AG04450 (cell line): ENCODE measurements at regions not wholly inside any gene's neighbourhood (a gene's known extent, or its start where the extent isn't known, plus 50 kb on each side); places are given as distances from the start of the nearest gene placed in this dataset.
"Not testable (repeated sequence)": the region's sequence is repeated elsewhere in the genome, so short reads cannot be mapped to it uniquely, and the experiment has no call there.

Experiments used
- CTCF ChIA-PET: fragments of 300-600, 350-600 bp; formaldehyde crosslinking; extraction: SDS; loops from one replicate; lab custom pipeline; 2022; ENCODE audit warnings: antibody characterized with exemption, inconsistent platforms; lab: Charles Lee
- POLR2A ChIA-PET: fragments of 350-600 bp; formaldehyde crosslinking; extraction: SDS; loops from one replicate; lab custom pipeline; 2021; ENCODE audit warnings: antibody characterized with exemption, inconsistent platforms; lab: Yijun Ruan, JAX
- DNase-seq: peaks from one replicate; pipeline ENCODE4 v3.0.0-alpha.2; 2011; ENCODE audit warnings: low read depth, low spot score
- H3K27ac ChIP-seq: one replicate; pipeline ENCODE4 v1.5.1; 2012; ENCODE audit warnings: low read depth, low read length, control low read depth
- H3K27me3 ChIP-seq: one replicate; pipeline ENCODE4 v1.6.0; 2012; ENCODE audit warnings: low read length; ENCODE audit not compliant: control insufficient read depth, insufficient read depth
- H3K4me3 ChIP-seq: 2 replicates; pipeline ENCODE4 v1.5.1; 2011; ENCODE audit warnings: mild to moderate bottlenecking, low read depth, low read length, control low read depth
- H3K9me3 ChIP-seq: 2 replicates; pipeline ENCODE4 v1.5.1; 2012; ENCODE audit warnings: low read length; ENCODE audit not compliant: control insufficient read depth, insufficient read depth
- CTCF ChIP-seq: IDR thresholded peaks from 2 replicates; pipeline ENCODE4 v1.5.1; 2011; ENCODE audit warnings: low read depth, low read length, control low read depth, inconsistent platforms

- ChIA-PET POLR2A (no interaction called here), CTCF (no interaction called here)
- Histone ChIP-seq H3K27me3 (no peaks in the 10 kb centered on the region), H3K4me3 (no peak overlapping the region), H3K27ac (no peak overlapping the region), H3K9me3 (peaks cover 59% of the 10 kb centered on the region)
- TF ChIP-seq CTCF, result no peak
- no peak for DNase-seq
Observed at GRCh38 chr1:4178501-4179113, 278.5 kb upstream of the C1orf174 start.

GRCh38 chr1:4179914-4180735 lies 280.1 kb upstream of the C1orf174 start:
- Histone ChIP-seq H3K27ac (no peak overlapping the region), H3K9me3 (peaks cover 44% of the 10 kb centered on the region), H3K27me3 (no peaks in the 10 kb centered on the region), H3K4me3 (no peak overlapping the region)
- no peak for TF ChIP-seq CTCF
- DNase-seq, result no peak
- ChIA-PET CTCF (no interaction called here), POLR2A (no interaction called here)

GRCh38 chr1:4186486-4186885 lies 286.4 kb upstream of the C1orf174 start:
- DNase-seq, POLR2A ChIA-PET, CTCF ChIA-PET, H3K9me3 ChIP-seq, H3K27me3 ChIP-seq, H3K4me3 ChIP-seq, H3K27ac ChIP-seq: not testable (repeated sequence)

- POLR2A ChIA-PET, result no interaction called here
- Histone ChIP-seq H3K27ac (no peak overlapping the region), H3K9me3 (peaks cover 36% of the 10 kb centered on the region), H3K27me3 (no peaks in the 10 kb centered on the region), H3K4me3 (no peak overlapping the region)
- DNase-seq, result no peak
- no peak for TF ChIP-seq CTCF
- CTCF ChIA-PET, result no interaction called here
Observed at GRCh38 chr1:4203501-4203900, 303.4 kb upstream of the C1orf174 start.

GRCh38 chr1:4207183-4207582 lies 307.1 kb upstream of the C1orf174 start:
- Histone ChIP-seq H3K9me3 (peaks cover 51% of the 10 kb centered on the region), H3K27me3 (no peaks in the 10 kb centered on the region), H3K27ac (no peak overlapping the region), H3K4me3 (no peak overlapping the region)
- ChIA-PET CTCF (no interaction called here), POLR2A (no interaction called here)
- no peak for TF ChIP-seq CTCF
- DNase-seq, result no peak
